Liver (tissue), 8 donors: ENCODE measurements at regions not wholly inside any gene's neighbourhood (a gene's known extent, or its start where the extent isn't known, plus 50 kb on each side); places are given as distances from the start of the nearest gene placed in this dataset.

Experiments used
- DNase-seq: peaks from one replicate; pipeline ENCODE4 v3.0.0-alpha.2; 2017; ENCODE audit warnings: low spot score
- H3K27ac ChIP-seq, 2 donors: one replicate each; pipeline ENCODE4 v1.7.0; 2013; ENCODE audit warnings: inconsistent platforms in 2 of 2, low read length in 2 of 2, control low read depth in 1 of 2, low read depth in 1 of 2, mild to moderate bottlenecking in 1 of 2
- H3K27me3 ChIP-seq, 4 donors: one replicate each; pipeline versions ENCODE4 v1.6.1 to v1.7.0; 2013; ENCODE audit warnings: low read length in 3 of 4, inconsistent platforms in 1 of 4, mild to moderate bottlenecking in 1 of 4, moderate library complexity in 1 of 4; ENCODE audit not compliant: control insufficient read depth in 4 of 4, insufficient read depth in 4 of 4
- H3K36me3 ChIP-seq, 4 donors: one replicate each; pipeline versions ENCODE4 v1.6.1 to v1.7.0; 2013; ENCODE audit warnings: low read length in 3 of 4, mild to moderate bottlenecking in 3 of 4, low read depth in 1 of 4, moderate library complexity in 1 of 4; ENCODE audit not compliant: control insufficient read depth in 4 of 4, insufficient read depth in 3 of 4
- H3K4me1 ChIP-seq, 4 donors: one replicate each; pipeline versions ENCODE4 v1.6.1 to v1.7.0; 2013; ENCODE audit warnings: low read length in 3 of 4, mild to moderate bottlenecking in 3 of 4, moderate library complexity in 1 of 4; ENCODE audit not compliant: control insufficient read depth in 4 of 4, insufficient read depth in 4 of 4
- H3K4me3 ChIP-seq, 3 donors: one replicate each; pipeline versions ENCODE4 v1.6.1 to v1.7.0; 2013; ENCODE audit warnings: low read length in 3 of 3, control low read depth in 1 of 3, low read depth in 1 of 3, mild to moderate bottlenecking in 1 of 3
- H3K9ac ChIP-seq, 2 donors: one replicate each; pipeline ENCODE4 v1.7.0; 2013; ENCODE audit warnings: low read length in 2 of 2, mild to moderate bottlenecking in 2 of 2, moderate library complexity in 2 of 2, control low read depth in 1 of 2, low read depth in 1 of 2
- H3K9me3 ChIP-seq, 4 donors: one replicate each; pipeline versions ENCODE4 v1.6.1 to v1.7.0; 2013; ENCODE audit warnings: low read length in 3 of 4; ENCODE audit not compliant: control insufficient read depth in 4 of 4
- CTCF ChIP-seq: fragments of 150-350 bp; IDR thresholded peaks from 2 replicates; pipeline ENCODE4 v1.5.1; 2017; ENCODE audit warnings: improper control_type of control experiment, low read depth, low read length; ENCODE audit not compliant: missing input control
- EGR1 ChIP-seq, 2 donors: IDR thresholded peaks; 2 replicates each; pipeline ENCODE4 v1.6.1; 2016 to 2018; ENCODE audit warnings: antibody characterized with exemption in 2 of 2, low read depth in 2 of 2
- FOXA1 ChIP-seq: IDR thresholded peaks from 2 replicates; pipeline ENCODE4 v1.6.1; 2016; ENCODE audit warnings: antibody characterized with exemption
- FOXA2 ChIP-seq: IDR thresholded peaks from 2 replicates; pipeline ENCODE4 v1.6.1; 2016; ENCODE audit warnings: antibody characterized with exemption
- GABPA ChIP-seq, 2 donors: IDR thresholded peaks in 1 of 2; conservative IDR thresholded peaks in 1 of 2; 2 replicates each; pipeline ENCODE4 v1.6.1; 2016; ENCODE audit warnings: antibody characterized with exemption in 2 of 2, mild to moderate bottlenecking in 1 of 2, moderate library complexity in 1 of 2
- HNF4A ChIP-seq, 2 donors: conservative IDR thresholded peaks; 2 replicates each; pipeline ENCODE4 v1.6.1; 2016; ENCODE audit warnings: antibody characterized with exemption in 2 of 2, mild to moderate bottlenecking in 2 of 2
- HNF4G ChIP-seq: IDR thresholded peaks from 2 replicates; pipeline ENCODE4 v1.6.1; 2016; ENCODE audit warnings: antibody characterized with exemption
- JUND ChIP-seq, 2 donors: IDR thresholded peaks; 2 replicates each; pipeline ENCODE4 v1.6.1; 2016; ENCODE audit warnings: antibody characterized with exemption in 2 of 2
- NR2F2 ChIP-seq: IDR thresholded peaks from 2 replicates; pipeline ENCODE4 v1.6.1; 2016; ENCODE audit warnings: antibody characterized with exemption
- RAD21 ChIP-seq, 2 donors: IDR thresholded peaks; 2 replicates each; pipeline ENCODE4 v1.6.1; 2016; ENCODE audit warnings: antibody characterized with exemption in 2 of 2, mild to moderate bottlenecking in 2 of 2
- RXRA ChIP-seq, 2 donors: IDR thresholded peaks; 2 replicates each; pipeline ENCODE4 v1.6.1; 2017 to 2018; ENCODE audit warnings: antibody characterized with exemption in 2 of 2, mild to moderate bottlenecking in 1 of 2
- SP1 ChIP-seq: IDR thresholded peaks from 2 replicates; pipeline ENCODE4 v1.6.1; 2018; ENCODE audit warnings: antibody characterized with exemption, mild to moderate bottlenecking
- TAF1 ChIP-seq: conservative IDR thresholded peaks from 2 replicates; pipeline ENCODE4 v1.6.1; 2016; ENCODE audit warnings: antibody characterized with exemption, mild to moderate bottlenecking
- YY1 ChIP-seq: IDR thresholded peaks from 2 replicates; pipeline ENCODE4 v1.6.1; 2016; ENCODE audit warnings: antibody characterized with exemption, mild to moderate bottlenecking
- ZBTB33 ChIP-seq: IDR thresholded peaks from 2 replicates; pipeline ENCODE4 v1.6.1; 2016; ENCODE audit warnings: antibody characterized with exemption
- WGBS: extraction: QIAGEN DNeasy Blood & Tissue Kit; methylation state at CpG from one replicate; pipeline ENCODE4 v1.1.7; 2013; 5-methylcytosine and 5-hydroxymethylcytosine counted together
- TF ChIP-seq, protein P1 (sequence below): IDR thresholded peaks from 2 replicates; pipeline ENCODE4 v1.6.1; 2016; ENCODE audit warnings: antibody characterized with exemption, mild to moderate bottlenecking
- TF ChIP-seq, protein P2 (sequence below): IDR thresholded peaks from 2 replicates; pipeline ENCODE4 v1.6.1; 2016; ENCODE audit warnings: antibody characterized with exemption
- TF ChIP-seq, protein P3 (sequence below): IDR thresholded peaks from 2 replicates; pipeline ENCODE4 v1.6.1; 2016; ENCODE audit warnings: antibody characterized with exemption
- donor health status: healthy.
- donor health status: healthy.
- donor health status: healthy.
- donor health status: healthy.
- donor health status: healthy.

DNA sequence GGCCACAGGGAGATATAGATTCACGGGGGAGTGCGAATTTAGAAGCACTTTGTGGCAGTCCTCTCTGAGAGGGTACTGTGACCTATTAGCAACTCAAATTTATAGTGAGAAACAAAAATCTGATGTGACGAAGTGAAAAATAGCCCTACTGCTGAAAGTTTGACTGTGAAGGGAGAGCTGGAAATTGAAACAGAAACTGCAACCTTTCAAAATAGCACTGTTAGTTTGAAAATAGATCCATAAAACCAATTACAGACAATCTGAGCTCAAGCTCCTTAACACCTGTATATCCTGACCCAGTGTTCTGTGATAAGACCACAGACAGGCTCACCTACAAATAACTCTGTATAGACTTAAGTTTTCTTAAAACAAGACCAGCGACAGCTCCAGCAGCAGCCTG is 420.1 kb downstream of the IRX1 start:
- TF ChIP-seq, protein P1, sequence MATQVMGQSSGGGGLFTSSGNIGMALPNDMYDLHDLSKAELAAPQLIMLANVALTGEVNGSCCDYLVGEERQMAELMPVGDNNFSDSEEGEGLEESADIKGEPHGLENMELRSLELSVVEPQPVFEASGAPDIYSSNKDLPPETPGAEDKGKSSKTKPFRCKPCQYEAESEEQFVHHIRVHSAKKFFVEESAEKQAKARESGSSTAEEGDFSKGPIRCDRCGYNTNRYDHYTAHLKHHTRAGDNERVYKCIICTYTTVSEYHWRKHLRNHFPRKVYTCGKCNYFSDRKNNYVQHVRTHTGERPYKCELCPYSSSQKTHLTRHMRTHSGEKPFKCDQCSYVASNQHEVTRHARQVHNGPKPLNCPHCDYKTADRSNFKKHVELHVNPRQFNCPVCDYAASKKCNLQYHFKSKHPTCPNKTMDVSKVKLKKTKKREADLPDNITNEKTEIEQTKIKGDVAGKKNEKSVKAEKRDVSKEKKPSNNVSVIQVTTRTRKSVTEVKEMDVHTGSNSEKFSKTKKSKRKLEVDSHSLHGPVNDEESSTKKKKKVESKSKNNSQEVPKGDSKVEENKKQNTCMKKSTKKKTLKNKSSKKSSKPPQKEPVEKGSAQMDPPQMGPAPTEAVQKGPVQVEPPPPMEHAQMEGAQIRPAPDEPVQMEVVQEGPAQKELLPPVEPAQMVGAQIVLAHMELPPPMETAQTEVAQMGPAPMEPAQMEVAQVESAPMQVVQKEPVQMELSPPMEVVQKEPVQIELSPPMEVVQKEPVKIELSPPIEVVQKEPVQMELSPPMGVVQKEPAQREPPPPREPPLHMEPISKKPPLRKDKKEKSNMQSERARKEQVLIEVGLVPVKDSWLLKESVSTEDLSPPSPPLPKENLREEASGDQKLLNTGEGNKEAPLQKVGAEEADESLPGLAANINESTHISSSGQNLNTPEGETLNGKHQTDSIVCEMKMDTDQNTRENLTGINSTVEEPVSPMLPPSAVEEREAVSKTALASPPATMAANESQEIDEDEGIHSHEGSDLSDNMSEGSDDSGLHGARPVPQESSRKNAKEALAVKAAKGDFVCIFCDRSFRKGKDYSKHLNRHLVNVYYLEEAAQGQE = no peak
- TF ChIP-seq CTCF (no peak), YY1 (no peak), SP1 (no peak), RAD21 (IDR thresholded peaks at IDR 0.05) (no peak), ZBTB33 (no peak), RXRA (IDR thresholded peaks at IDR 0.05) (no peak), FOXA1 (no peak), TAF1 (no peak), NR2F2 (no peak), HNF4A (conservative IDR thresholded peaks at IDR 0.05) (no peak), EGR1 (IDR thresholded peaks at IDR 0.05; ENCODE audit: low read depth in 2 of 2) (no peak), GABPA (IDR thresholded peaks at IDR 0.05 in 1 of 2, conservative IDR thresholded peaks at IDR 0.05 in 1 of 2) (no peak), HNF4G (no peak), FOXA2 (no peak), JUND (IDR thresholded peaks at IDR 0.05) (no peak)
- TF ChIP-seq, protein P2, sequence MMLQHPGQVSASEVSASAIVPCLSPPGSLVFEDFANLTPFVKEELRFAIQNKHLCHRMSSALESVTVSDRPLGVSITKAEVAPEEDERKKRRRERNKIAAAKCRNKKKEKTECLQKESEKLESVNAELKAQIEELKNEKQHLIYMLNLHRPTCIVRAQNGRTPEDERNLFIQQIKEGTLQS = no peak
- TF ChIP-seq, protein P3, sequence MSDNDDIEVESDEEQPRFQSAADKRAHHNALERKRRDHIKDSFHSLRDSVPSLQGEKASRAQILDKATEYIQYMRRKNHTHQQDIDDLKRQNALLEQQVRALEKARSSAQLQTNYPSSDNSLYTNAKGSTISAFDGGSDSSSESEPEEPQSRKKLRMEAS = no peak

More for the DNA sequence above, 420.1 kb downstream of the IRX1 start:
- no peaks in the 10 kb centered on the region for H3K27me3 ChIP-seq
- H3K27ac ChIP-seq = no peak overlapping the region
- DNase-seq = no peak
- H3K4me1 ChIP-seq = no peaks in the 10 kb centered on the region
- WGBS = 73% methylated on average over 4 of the region's 4 CpGs
- H3K4me3 ChIP-seq = no peak overlapping the region
- no peaks in the 10 kb centered on the region for H3K9me3 ChIP-seq
- H3K36me3 ChIP-seq = no peaks in the 10 kb centered on the region
- no peak overlapping the region for H3K9ac ChIP-seq
